Pons (tissue), 1 donor: ENCODE measurements at regions not wholly inside any gene's neighbourhood (a gene's known extent, or its start where the extent isn't known, plus 50 kb on each side); places are given as distances from the start of the nearest gene placed in this dataset.
A peak's percentile ranks its signal among the peaks of the same experiment; 100 is the strongest.

ENCODE experiments used
- DNase-seq: peaks from one replicate; pipeline ENCODE4 v3.0.0-alpha.2; 2016; ENCODE audit warnings: low spot score

DNA sequence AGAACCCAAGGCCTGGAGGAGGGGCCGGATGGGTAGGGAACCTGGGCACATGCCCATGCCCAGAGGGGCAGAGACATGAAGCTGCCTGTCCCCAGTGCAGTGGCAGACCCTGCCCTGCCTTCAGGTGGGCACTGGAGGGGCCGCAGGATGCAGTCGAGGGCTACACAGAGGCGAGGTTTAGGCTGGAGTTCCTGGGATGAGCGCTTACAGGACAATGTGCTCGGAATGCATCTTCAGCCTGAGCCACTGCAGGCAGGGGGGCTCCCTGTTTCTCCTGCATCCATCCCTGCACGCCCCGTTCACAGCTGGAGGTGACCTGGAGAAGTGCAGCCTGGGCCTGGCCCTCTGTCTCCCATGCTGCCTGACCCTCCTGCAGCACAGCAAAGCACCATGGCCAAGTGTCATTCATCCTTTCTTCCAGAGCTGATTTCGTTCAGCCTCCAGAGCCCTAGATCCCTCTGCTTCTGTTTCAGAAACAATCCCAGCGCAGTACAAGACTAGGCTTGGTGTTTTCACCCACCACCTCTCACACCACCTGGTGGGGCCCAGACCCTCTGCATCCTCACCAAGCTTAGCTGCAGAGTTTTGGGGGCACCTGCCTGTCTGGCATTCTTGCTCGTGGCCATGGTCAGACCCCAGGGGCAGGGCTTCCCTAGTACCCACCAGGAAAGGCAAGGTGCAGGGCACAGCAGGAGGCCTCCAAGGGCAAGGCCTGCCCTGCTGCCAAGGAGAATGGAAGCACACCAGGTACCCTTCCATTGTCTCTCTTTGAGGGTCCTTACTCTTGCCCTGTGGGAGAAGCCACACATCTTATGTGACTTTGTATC lies 311.9 kb downstream of the TCERG1L start:
- no peak for DNase-seq

DNA sequence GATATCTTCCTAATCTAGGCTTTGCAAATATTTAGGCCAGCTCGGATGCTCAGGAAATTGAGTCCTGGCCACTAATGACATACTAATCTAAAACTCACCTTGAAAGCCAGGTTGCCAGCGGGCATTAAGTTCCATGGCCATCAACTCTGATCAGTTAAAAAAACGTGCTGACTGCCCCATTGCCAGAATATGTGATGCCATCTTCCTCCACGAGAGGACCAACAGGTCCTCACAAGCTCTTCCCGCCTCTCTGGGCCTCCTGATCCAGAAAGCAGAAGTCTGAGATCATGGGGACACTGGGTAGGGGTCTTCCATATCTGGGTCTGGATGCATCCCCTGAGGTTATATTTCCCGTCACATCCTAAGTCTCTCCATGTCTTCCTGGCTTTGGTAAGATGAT lies 311.3 kb downstream of the TCERG1L start:
- DNase-seq: no peak

DNA sequence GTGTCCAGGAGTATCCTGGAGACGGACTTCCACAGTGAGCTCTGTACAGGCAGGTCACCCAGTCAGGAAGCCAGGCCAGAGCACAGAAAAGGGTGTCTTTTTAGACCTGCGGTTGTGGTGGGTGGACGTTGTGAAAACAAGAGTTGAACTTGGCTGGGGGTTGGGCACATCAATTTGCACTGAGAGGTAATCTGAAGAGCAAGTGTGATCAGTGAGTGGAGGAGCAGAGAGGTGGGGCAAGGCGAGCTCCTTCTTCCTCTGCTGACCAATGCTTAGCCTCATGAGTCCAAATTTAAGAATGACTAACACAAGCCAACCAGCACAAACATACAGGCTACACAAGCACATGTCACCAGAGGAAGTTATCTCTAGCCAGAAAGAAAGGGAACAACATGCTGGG lies 310.8 kb downstream of the TCERG1L start:
- DNase-seq: no peak

DNA sequence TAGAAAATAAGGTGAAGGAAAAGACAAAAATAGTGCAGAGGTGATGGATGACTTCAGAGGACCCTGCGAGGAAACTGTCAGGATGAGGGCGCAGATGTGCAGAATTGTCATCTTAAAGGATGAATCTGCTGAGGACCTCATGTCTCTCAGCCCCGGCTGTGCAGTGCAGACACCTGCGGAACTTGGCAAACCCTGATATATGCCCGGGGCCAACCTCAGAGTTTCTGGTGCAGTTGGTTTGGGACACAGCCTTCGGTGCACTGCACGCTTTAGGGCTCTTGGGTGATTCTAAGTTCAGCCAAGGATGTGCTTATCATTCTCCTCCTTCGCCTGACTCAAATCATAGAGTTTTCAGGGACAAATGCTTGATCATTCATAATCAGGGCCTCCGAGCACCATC lies 310.1 kb downstream of the TCERG1L start:
- no peak for DNase-seq

DNA sequence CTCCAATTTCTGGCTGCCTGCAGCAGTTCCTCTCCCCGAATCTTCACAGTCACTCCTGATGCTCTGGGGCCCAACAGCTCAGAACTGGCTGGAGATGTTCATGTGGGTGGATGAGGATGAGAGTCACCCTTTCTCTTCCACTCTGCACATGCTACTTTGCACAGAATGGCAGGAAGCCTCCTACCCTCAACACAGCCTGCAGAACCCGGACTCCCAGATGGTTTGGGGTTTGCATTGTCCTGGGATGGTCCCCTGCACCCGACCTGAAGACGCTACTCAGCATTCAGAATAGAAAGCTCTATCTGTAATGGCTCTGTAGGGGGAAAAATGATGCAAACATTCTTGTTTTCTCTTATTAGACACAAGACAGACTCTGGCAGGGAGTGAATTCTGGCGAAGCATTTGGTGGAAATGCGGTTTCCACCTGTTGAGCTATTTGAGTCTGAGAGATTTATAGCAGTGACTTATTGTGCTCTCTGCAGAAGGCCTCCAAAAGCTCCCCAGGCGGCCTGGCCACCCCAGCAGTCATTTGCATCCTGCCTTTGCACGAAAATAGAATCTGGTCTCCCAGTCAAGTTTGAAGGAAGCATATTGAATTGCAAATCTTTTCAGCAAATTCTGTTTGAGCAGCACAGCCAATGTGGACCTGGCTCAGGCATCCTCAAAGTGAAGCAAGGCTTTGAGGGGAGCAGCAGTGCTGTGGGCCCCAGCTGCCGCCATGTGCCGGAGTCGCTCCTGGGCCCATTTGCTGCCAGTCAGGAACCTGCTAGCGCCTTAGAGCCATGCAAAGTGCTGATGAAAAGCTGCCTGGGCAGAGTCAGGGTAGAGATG lies 309.3 kb downstream of the TCERG1L start:
- peak; percentile 4 for DNase-seq

DNA sequence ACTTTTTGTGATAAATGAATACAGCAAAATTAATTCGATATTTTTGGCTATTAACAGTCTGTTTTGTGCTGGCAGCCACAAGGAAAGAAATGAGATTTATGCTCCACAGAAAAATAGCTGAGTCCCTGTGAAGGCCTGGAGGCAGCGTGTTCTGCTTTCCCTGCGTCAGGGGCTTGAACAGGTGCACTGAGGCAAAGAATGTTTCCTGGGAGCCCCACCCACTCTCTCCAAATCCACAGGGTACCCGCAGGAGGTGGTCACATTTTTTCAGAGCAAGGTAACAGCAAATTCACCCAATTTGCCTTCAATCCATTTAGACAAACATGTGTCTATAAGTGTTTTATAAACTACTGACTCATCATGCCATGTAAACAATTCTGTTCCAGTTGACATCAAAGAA lies 308.1 kb downstream of the TCERG1L start:
- DNase-seq: no peak

DNA sequence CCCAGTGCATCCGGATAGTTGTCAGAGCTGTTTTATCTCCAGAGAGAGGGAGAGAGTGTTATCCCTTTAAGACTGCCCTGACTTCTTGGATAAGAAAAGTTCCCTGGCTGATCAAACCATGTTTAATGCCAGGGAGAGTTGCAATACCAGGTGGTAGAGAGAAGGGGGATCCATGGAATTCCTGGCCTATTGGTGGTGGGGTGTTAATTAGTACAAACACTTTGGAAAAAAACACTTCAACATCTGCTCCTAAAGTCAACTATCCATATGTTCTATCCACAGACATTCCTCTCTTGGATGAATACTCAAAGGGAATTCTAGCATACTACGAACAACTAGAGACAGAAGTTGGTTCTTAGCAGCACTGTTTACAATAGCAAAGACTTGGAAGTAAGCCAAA lies 307.2 kb downstream of the TCERG1L start:
- no peak for DNase-seq

DNA sequence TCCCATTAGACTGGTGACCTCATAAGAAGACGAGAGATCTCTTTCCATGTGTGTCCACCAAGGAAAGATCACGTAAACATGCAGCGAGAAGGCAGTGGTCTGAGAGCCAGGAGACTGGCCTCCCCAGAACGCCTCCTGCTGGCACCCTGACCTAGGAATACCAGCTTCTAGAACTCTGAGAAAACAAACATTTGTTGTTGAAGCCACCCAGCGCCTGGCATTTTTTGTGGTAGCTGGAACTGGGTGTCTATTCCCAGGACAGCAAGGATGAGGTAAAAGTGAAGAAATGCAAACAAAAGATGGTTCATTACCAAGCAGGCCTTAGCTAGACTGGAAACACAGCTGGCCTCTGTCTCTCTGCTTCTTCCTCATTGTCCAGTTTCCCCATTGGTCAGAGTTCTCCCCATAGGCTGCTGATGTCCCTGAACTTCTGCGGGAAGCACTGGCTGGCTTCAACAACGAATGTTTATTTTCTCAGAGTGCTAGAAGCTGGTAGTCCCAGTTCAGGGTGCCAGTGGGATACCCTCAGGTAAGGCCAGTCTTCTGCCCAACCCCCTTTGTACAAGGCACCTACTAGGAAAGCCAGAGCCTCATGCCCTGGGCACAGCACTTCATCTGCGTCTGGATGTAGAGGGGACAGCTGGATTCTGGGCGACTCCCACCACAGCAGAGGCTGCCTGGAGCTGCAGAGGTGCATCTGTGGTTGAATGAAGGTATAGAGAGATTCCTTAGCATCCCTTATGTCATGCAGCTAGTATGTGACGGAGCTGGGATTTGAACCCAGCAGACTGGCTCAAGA lies 304.9 kb downstream of the TCERG1L start:
- DNase-seq: no peak

DNA sequence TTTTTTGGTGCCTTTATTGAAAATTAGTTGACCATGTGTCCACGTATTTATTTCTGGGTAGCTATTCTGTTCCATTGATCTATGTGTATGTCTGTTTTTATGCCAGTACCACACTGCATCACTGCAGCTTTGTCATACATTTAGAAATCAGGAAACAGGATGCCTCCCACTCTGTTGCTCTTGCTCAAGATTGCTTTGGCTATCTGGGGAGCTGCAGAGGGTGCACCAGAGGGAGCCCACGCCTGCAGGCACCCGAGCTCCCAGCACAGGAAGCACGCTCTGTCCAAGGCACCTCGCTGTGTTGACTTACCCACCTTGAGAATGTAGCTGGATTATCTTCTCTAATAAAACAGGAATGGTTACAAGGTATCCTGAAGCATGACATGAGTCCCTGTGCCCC lies 301.7 kb downstream of the TCERG1L start:
- DNase-seq: no peak

DNA sequence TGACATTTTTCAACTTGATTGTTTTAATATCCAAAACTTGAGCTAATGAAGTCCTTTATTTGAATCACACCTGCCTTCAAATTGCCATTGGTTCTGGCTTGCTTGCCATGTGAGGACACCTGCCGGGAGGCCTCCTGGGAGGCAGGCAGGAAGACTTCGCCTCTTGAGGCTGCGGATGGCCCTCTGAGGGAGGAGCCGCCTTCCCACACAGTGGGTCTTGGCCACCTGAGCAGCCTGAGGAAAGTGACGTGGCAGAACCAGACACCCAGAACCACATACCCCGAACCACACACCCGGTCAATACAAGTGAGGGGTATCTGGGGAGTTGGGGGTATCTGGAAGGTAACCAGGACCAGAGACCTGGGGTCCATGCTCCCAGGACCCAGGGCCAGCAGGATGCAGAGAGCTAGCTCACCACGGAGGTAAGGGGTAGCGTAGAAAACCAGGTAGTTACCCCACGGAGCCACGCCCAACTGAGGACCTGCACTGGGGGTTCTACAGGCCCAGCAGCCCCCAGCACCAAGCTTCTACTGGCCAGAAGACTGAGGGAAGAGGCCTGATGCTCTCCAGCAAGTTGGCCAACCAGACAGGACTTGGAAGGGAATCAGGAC lies 300.5 kb downstream of the TCERG1L start:
- no peak for DNase-seq

DNA sequence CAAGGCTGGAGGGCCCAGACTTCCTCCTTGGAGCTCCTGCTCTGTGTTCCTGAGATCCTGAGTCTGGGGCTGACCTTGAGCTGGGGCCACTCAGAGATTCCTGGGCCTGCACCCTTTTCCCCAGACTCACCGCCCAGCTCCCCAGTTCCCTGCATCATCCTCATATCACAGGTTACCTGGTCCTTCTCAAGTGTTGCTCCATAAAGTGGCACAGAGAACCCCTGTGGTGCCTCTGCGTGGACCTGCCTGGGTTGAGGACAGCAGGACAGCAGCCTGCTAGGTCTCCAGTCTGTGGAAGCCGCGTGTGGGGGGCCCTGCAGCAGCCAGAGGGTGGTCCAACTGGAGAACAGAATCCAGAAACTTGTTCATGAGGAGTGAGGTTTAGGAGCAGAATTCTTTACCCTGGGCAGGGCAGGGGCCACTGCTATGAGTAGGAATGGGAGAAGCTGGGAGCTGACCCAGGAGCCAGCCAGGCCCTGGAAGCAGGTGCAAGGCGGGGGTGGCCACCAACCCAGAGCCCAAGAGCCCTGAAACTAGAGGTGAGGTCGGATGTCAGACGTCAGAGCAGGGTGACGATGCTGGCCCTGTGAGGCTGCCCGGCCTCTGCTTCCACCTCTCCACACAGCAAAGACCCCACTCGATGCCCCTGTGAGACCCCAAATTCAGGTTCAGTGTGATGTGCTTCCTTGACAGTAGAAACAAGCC lies 299.4 kb downstream of the TCERG1L start:
- no peak for DNase-seq

DNA sequence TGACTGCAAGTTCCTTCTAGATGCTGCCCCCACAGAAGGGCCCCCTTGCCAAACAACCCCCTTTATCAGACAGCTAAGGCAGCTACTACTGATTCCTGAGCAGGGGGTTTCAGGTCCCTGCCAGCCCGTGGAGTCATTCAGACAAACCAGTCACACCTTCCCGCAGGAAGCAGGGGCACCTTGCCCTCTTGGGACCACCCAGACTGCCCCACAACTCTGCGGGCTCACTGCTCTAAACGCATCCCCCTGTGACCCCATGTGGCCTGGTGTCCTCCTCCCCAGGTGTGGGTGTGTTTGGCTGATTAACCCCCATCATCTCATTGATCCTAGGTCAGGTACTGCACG lies 298.9 kb downstream of the TCERG1L start:
- DNase-seq: no peak

DNA sequence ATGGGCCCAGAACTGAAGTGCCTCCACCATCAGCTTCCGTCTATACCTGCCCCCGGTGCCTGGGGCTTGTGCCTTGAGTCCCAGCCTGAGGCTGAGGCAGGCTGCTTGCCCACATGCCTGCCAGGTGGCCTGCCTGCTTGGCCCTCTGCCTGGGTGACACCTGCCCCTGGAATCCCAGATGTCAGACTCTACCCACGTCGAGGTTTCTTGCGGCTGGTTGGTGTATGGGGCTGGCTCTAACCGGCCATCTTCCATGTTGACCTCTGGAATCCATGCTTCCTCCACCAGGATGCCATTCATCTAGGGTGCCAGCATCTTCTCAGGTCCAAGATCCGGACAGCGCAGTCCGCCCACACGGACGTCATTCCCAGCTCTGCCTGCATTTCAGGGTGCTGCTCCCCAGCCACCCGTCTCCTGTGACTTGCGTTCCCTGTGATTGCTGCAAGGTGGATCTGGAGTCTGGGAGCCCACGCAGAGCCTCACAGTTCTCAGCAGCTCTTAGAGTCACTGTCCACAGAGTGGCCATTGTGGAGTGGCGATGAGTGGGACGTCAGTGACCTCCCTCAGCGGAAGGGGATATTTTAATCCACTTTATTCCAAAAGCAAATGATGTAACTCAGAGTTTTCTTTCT lies 298.1 kb downstream of the TCERG1L start:
- no peak for DNase-seq

DNA sequence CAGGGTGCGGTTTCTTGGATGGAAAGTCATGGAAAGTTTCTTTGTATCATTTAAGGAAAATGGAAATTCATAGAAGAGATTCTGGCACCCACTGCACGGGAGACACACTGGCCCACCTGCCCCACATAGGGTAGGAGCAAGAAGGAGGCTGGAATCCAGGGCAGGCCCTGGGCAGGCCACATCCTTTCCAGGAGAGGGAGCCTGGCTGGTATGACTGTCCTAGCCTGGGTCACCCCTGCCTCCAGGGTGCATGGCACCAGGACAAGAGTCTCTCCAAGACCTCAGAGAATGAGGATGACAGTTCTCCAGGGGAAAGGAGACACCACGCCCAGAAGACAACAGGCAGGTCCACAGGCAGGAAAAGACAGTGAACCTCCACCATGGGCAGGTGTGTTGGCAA lies 297.2 kb downstream of the TCERG1L start:
- no peak for DNase-seq

DNA sequence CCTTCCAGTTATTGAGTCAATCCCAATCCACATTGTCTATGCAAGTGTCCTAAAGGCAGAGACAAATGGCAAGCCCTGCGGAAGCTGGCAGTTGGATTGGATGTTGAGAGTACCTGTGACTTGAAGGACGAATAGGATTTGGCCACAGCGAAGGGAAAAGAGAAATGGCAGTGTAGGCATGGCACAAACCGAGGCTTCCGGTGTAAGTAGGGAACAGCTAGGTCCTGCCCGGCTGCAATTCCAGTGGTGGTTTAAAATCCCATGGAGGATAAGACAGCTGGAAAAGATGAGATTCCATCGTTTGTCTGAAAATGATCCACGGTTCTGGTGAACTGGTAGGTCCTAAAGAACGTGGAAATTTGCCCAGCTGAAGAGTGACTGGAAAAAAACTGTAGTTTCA lies 296.2 kb downstream of the TCERG1L start:
- no peak for DNase-seq

DNA sequence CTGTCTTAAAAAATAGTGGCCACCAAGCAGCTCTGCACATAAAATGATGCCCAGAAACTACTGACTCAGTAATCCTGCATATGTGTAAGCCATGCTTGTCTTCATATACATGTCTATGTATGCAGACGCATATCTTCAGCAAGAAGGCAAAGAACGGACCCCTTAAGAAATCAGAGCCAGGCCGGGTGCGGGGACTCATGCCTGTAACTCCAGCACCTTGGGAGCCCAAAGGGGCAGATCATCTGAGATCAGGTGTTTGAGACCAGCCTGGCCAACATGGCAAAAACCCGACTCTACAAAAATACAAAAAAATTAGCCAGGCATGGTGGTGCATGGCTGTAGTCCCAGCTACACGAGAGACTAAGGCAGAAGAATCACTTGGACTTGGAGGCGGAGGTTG lies 295.0 kb downstream of the TCERG1L start:
- DNase-seq: no peak

DNA sequence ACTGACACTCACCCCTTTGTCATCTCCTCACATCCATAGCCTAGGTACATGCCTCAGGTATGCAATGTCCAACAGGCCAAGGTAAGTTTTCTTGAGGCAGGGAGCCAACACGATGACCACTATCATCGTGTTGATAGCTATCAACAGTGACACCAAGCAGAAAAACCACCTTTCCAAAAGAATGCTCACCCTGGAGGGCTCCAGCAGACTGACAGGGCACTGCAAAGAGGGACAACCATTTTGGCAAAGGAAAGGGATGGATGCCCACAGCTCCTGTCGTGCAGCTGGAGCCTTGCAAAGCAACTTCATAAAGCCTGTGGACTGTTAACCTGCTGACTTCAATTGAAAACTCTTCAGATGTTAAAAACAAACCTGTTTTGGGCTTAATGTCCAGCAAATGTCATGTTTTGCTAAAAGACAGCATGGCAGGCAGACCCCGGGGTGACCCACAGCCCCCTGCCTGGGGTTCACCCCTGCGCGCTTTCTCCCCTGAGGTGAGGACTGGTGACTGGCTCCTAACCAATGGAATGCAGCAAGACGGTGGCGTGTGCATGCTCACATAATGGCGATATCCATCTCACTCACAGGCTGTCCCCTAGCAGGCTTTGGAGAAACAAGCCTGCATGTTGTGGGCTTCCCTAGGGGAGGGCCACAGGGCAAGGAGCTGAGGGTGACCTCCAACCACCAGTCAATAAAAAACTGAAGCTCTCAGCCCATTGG lies 293.8 kb downstream of the TCERG1L start:
- DNase-seq: no peak

DNA sequence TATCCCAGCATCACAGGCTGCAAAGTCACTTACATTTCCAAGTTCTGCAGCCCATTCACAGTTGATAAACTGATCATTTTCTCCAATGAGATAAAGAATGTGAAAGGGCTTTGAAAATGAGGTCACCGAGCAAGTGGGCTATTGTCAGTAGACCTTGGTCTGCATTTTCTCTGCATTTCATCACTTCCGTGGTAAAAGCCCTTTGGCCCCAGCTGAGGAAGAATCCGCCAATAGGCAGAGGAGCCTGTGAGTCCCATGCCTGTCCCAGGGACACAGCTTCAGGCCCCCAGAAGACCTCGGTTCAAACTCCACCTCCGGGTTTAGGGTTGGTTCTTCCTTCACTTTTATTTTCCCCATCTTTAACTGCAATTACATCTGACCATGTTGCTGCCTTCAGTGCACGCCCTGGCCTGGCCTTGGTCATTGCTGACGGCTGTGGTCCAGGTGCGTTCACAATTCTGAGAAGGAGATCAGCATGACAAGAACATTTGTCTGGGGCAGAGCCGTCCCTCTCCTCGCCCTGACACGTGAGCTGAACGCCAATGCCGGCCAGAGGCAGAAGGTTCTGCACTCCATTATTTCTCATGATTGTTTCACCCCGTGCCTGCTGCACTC lies 292.5 kb downstream of the TCERG1L start:
- DNase-seq: no peak

DNA sequence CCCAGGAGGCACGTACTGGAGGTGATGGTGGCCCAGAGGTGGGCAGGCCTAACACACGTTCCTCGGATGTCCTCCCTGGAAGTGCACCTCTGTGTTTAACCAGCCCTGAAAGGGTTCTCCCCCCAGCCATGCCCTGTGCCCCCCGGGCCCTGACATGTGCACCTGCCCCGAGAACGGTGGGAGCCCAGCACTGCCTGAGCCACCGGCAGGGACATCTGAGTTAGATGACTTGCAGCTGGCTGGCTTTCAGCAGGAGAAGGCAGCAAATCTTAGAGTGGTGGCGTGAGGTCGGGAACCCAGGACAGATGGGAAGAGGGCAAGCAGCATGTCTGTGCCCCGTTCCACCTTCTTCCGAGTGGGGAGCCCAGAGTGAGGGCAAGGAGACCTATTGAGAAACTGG lies 291.8 kb downstream of the TCERG1L start:
- no peak for DNase-seq

DNA sequence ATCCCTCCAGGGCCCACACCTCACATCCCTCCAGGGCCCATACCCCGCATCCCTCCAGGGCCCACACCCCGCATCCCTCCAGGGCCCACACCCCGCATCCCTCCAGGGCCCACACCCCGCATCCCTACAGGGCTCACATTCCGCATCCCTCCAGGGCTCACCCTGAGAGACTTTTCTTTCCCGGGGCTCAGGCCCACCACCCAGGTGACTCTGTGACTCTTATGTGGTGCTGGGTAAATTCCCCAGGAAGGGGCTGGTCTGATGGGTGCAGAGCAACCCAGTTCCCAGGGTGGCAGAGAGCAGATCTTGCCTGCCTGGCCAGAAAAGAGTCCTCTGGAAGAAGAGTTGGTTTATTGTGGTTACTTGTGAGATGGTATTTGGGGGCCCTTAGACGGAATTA lies 290.7 kb downstream of the TCERG1L start:
- no peak for DNase-seq
